OCI-LY1 (cell line): ENCODE measurements at regions not wholly inside any gene's neighbourhood (a gene's known extent, or its start where the extent isn't known, plus 50 kb on each side); places are given as distances from the start of the nearest gene placed in this dataset.

ENCODE experiments used
- EZH2 ChIP-seq: fragments of 200-600 bp; sonication (generic), shearing (Covaris generic); IDR thresholded peaks from 2 replicates; pipeline ENCODE4 v1.8.0; 2017; ENCODE audit warnings: borderline replicate concordance, mixed run types, mild to moderate bottlenecking, antibody characterized with exemption, low read length, moderate library complexity, mixed read lengths
- TF ChIP-seq, protein P1 (sequence below): fragments of 200-600 bp; sonication (generic), shearing (Covaris generic); IDR thresholded peaks from 2 replicates; pipeline ENCODE4 v1.5.1; 2017; ENCODE audit warnings: mild to moderate bottlenecking, antibody characterized with exemption, low read length, moderate library complexity, mixed read lengths

DNA sequence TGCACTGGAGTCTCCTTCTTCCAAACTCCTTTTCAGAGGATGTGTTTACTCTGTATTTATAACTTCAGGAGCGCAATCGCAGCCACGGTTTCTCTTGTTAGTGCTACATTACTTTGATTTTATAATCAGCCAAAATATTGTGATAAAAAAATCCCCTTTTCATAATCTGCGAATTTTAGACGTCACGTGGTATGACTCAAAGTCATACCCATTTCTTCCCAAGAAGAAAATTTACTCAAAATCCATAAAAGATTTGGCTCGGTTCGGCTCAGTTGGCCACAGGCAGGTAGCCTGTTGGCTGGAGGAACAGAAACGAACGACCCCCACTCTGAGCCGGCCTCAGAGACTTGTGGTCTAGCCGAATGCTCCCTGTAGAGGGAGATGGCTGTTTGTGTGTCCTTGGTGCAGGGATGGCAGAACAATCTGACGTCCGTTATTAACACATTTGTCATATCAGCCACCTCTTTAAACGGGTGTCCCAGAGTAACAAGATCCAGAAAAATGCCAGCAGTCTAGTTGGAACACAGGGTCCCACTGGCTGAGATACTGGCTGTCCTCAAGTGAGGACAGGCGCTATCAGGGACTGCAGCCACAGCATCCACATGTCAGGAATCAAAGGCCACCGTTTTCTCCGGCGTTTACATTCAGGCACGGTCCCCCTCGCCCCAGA lies 247.6 kb downstream of the DLL1 start:
- TF ChIP-seq, protein P1, sequence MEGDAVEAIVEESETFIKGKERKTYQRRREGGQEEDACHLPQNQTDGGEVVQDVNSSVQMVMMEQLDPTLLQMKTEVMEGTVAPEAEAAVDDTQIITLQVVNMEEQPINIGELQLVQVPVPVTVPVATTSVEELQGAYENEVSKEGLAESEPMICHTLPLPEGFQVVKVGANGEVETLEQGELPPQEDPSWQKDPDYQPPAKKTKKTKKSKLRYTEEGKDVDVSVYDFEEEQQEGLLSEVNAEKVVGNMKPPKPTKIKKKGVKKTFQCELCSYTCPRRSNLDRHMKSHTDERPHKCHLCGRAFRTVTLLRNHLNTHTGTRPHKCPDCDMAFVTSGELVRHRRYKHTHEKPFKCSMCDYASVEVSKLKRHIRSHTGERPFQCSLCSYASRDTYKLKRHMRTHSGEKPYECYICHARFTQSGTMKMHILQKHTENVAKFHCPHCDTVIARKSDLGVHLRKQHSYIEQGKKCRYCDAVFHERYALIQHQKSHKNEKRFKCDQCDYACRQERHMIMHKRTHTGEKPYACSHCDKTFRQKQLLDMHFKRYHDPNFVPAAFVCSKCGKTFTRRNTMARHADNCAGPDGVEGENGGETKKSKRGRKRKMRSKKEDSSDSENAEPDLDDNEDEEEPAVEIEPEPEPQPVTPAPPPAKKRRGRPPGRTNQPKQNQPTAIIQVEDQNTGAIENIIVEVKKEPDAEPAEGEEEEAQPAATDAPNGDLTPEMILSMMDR = no peak
- TF ChIP-seq EZH2 = no peak
